Naive thymus-derived CD4-positive, alpha-beta T cell (primary cell): ENCODE measurements at regions not wholly inside any gene's neighbourhood (a gene's known extent, or its start where the extent isn't known, plus 50 kb on each side); places are given as distances from the start of the nearest gene placed in this dataset.
"Not testable (repeated sequence)": the region's sequence is repeated elsewhere in the genome, so short reads cannot be mapped to it uniquely, and the experiment has no call there.

Experiments used
- ATAC-seq: fragments of 150-1000 bp; cut with Tn5 transposase; 2 replicates; pipeline ENCODE4 v1.10.0; 2021; ENCODE audit warnings: mild to moderate bottlenecking, moderate library complexity
- CTCF ChIA-PET: fragments of 350-600 bp; sonication (Branson Sonifier 250); formaldehyde crosslinking; loops from one replicate; lab custom pipeline; 2021; ENCODE audit warnings: antibody characterized with exemption; lab: Charles Lee
- POLR2A ChIA-PET: fragments of 350-600 bp; sonication (Branson Sonifier 250); formaldehyde crosslinking; loops from one replicate; lab custom pipeline; 2021; ENCODE audit warnings: antibody characterized with exemption, inconsistent platforms; lab: Charles Lee
- DNase-seq, 9 donors: peaks; one replicate each; pipeline versions ENCODE4 v3.0.0 to v3.0.0-alpha.2; 2020 to 2022; ENCODE audit warnings: mixed read lengths in 1 of 9
- H3K27ac ChIP-seq: one replicate; pipeline ENCODE4 v1.7.0; 2013; ENCODE audit warnings: mild to moderate bottlenecking, low read depth, low read length, moderate library complexity
- H3K27me3 ChIP-seq, 2 donors: one replicate each; pipeline ENCODE4 v1.7.0; 2013; ENCODE audit warnings: low read length in 2 of 2, mild to moderate bottlenecking in 2 of 2, moderate library complexity in 2 of 2; ENCODE audit not compliant: control insufficient read depth in 2 of 2, insufficient read depth in 2 of 2
- H3K36me3 ChIP-seq, 3 experiments: 1 replicate in 2 of 3; 2 replicates in 1 of 3; pipeline ENCODE4 v1.7.0; 2013; ENCODE audit warnings: low read length in 3 of 3, mild to moderate bottlenecking in 3 of 3, moderate library complexity in 1 of 3; ENCODE audit not compliant: insufficient read depth in 3 of 3, control insufficient read depth in 2 of 3
- H3K4me1 ChIP-seq, 2 donors: one replicate each; pipeline ENCODE4 v1.7.0; 2013; ENCODE audit warnings: low read length in 2 of 2, mild to moderate bottlenecking in 2 of 2, moderate library complexity in 1 of 2; ENCODE audit not compliant: control insufficient read depth in 2 of 2, insufficient read depth in 2 of 2
- H3K4me3 ChIP-seq: 2 replicates; pipeline ENCODE4 v1.7.0; 2013; ENCODE audit warnings: mild to moderate bottlenecking, low read length
- H3K9me3 ChIP-seq, 3 experiments: 1 replicate in 2 of 3; 2 replicates in 1 of 3; pipeline ENCODE4 v1.7.0; 2013; ENCODE audit warnings: low read length in 3 of 3; ENCODE audit not compliant: control insufficient read depth in 2 of 3
- H3K27ac Mint-ChIP-seq, 9 donors: one replicate each; pipeline ENCODE4 v1.8.0; 2020 to 2022; ENCODE audit warnings: mixed read lengths in 9 of 9, mild to moderate bottlenecking in 8 of 9, moderate library complexity in 5 of 9, inconsistent platforms in 2 of 9
- H3K27me3 Mint-ChIP-seq, 5 donors: one replicate each; pipeline ENCODE4 v1.8.0; 2021 to 2022; ENCODE audit warnings: mixed read lengths in 5 of 5, mild to moderate bottlenecking in 1 of 5
- H3K36me3 Mint-ChIP-seq, 5 donors: one replicate each; pipeline ENCODE4 v1.8.0; 2020 to 2022; ENCODE audit warnings: mixed read lengths in 5 of 5, mild to moderate bottlenecking in 3 of 5, inconsistent platforms in 1 of 5
- H3K4me1 Mint-ChIP-seq, 7 donors: one replicate each; pipeline ENCODE4 v1.8.0; 2020 to 2022; ENCODE audit warnings: mixed read lengths in 7 of 7, mild to moderate bottlenecking in 3 of 7, inconsistent platforms in 1 of 7
- H3K4me3 Mint-ChIP-seq, 10 donors: one replicate each; pipeline ENCODE4 v1.8.0; 2020 to 2022; ENCODE audit warnings: mild to moderate bottlenecking in 10 of 10, mixed read lengths in 10 of 10, moderate library complexity in 6 of 10, inconsistent platforms in 2 of 10
- H3K9me3 Mint-ChIP-seq, 11 donors: one replicate each; pipeline ENCODE4 v1.8.0; 2020 to 2022; ENCODE audit warnings: mixed read lengths in 11 of 11, mild to moderate bottlenecking in 4 of 11, inconsistent platforms in 1 of 11, moderate library complexity in 1 of 11
- intact Hi-C, 2 donors: fragments of 100-400 bp; cut with micrococcal nuclease; formaldehyde crosslinking; loops; one replicate each; pipeline ENCODE4 v1.15.1; 2023

GRCh38 chr4:28488021-28488420, 1627.4 kb downstream of the STIM2 start:
- intact Hi-C loops = no loop called here
- no peaks in the 10 kb centered on the region for H3K4me1 ChIP-seq
- Mint-ChIP-seq H3K9me3 (peaks cover 0 to 14% (median 5%) of the 10 kb centered on the region in 11 donors), H3K4me3 (no peak overlapping the region), H3K36me3 (no peaks in the 10 kb centered on the region), H3K27me3 (no peaks in the 10 kb centered on the region), H3K27ac (no peak overlapping the region), H3K4me1 (no peaks in the 10 kb centered on the region)
- no peak overlapping the region for H3K27ac ChIP-seq
- POLR2A ChIA-PET = no interaction called here
- no peaks in the 10 kb centered on the region for H3K36me3 ChIP-seq
- no peaks in the 10 kb centered on the region for H3K9me3 ChIP-seq
- no peak for DNase-seq
- H3K4me3 ChIP-seq = no peak overlapping the region
- H3K27me3 ChIP-seq = no peaks in the 10 kb centered on the region
- CTCF ChIA-PET = no interaction called here
- no peak for ATAC-seq

- H3K27ac ChIP-seq = no peak overlapping the region
- ChIA-PET CTCF (no interaction called here), POLR2A (no interaction called here)
- no peaks in the 10 kb centered on the region for H3K4me1 ChIP-seq
- ATAC-seq = no peak
- Mint-ChIP-seq H3K4me3 (no peak overlapping the region), H3K27me3 (no peaks in the 10 kb centered on the region), H3K27ac (no peak overlapping the region), H3K9me3 (peaks cover 0 to 24% (median 6%) of the 10 kb centered on the region in 11 donors), H3K36me3 (no peaks in the 10 kb centered on the region), H3K4me1 (no peaks in the 10 kb centered on the region)
- no peaks in the 10 kb centered on the region for H3K9me3 ChIP-seq
- H3K27me3 ChIP-seq = no peaks in the 10 kb centered on the region
- no peak overlapping the region for H3K4me3 ChIP-seq
- intact Hi-C loops = no loop called here
- no peaks in the 10 kb centered on the region for H3K36me3 ChIP-seq
- DNase-seq = no peak
Measured at GRCh38 chr4:28490669-28491068, 1630.0 kb downstream of the STIM2 start.

- H3K27me3 ChIP-seq = no peaks in the 10 kb centered on the region
- H3K4me3 Mint-ChIP-seq = no peak overlapping the region
- H3K4me3 ChIP-seq = no peak overlapping the region
- H3K4me1 Mint-ChIP-seq = no peaks in the 10 kb centered on the region
- peaks cover 0 to 3% (median 0%) of the 10 kb centered on the region in 3 experiments for H3K9me3 ChIP-seq
- ChIA-PET POLR2A (no interaction called here), CTCF (no interaction called here)
- ATAC-seq (no peak), DNase-seq (no peak)
- H3K36me3 Mint-ChIP-seq = no peaks in the 10 kb centered on the region
- H3K27me3 Mint-ChIP-seq = no peaks in the 10 kb centered on the region
- H3K4me1 ChIP-seq = no peaks in the 10 kb centered on the region
- no peaks in the 10 kb centered on the region for H3K36me3 ChIP-seq
- no peak overlapping the region for H3K27ac Mint-ChIP-seq
- intact Hi-C loops = no loop called here
- no peak overlapping the region for H3K27ac ChIP-seq
- peaks cover 0 to 10% (median 4%) of the 10 kb centered on the region in 11 donors for H3K9me3 Mint-ChIP-seq
Measured at GRCh38 chr4:28505064-28505463, 1644.4 kb downstream of the STIM2 start.

GRCh38 chr4:28508636-28509035, 1648.0 kb downstream of the STIM2 start:
- no peak overlapping the region for H3K27ac Mint-ChIP-seq
- Histone ChIP-seq H3K27ac (no peak overlapping the region), H3K9me3 (no peaks in the 10 kb centered on the region), H3K27me3 (no peaks in the 10 kb centered on the region), H3K4me1 (no peaks in the 10 kb centered on the region), H3K36me3 (no peaks in the 10 kb centered on the region), H3K4me3 (no peak overlapping the region)
- H3K4me3 Mint-ChIP-seq = no peak overlapping the region
- intact Hi-C loops = no loop called here
- CTCF ChIA-PET = no interaction called here
- DNase-seq = no peak
- peaks cover 0 to 15% (median 7%) of the 10 kb centered on the region in 11 donors for H3K9me3 Mint-ChIP-seq
- H3K27me3 Mint-ChIP-seq = no peaks in the 10 kb centered on the region
- H3K4me1 Mint-ChIP-seq = no peaks in the 10 kb centered on the region
- H3K36me3 Mint-ChIP-seq = no peaks in the 10 kb centered on the region
- no peak for ATAC-seq
- POLR2A ChIA-PET = no interaction called here

- intact Hi-C loops, ATAC-seq, H3K36me3 Mint-ChIP-seq, CTCF ChIA-PET, DNase-seq, H3K27ac Mint-ChIP-seq, H3K4me3 ChIP-seq, H3K4me1 ChIP-seq, H3K27me3 ChIP-seq, H3K4me1 Mint-ChIP-seq, H3K27ac ChIP-seq, H3K4me3 Mint-ChIP-seq, H3K9me3 ChIP-seq, POLR2A ChIA-PET, H3K27me3 Mint-ChIP-seq, H3K36me3 ChIP-seq: not testable (repeated sequence)
- peaks cover 0 to 18% (median 8%) of the 10 kb centered on the region in 11 donors for H3K9me3 Mint-ChIP-seq
Measured at GRCh38 chr4:28514766-28515165, 1654.1 kb downstream of the STIM2 start.

- POLR2A ChIA-PET = no interaction called here
- H3K4me3 ChIP-seq = no peak overlapping the region
- DNase-seq = no peak
- Mint-ChIP-seq H3K9me3 (peaks cover 0 to 10% (median 6%) of the 10 kb centered on the region in 11 donors), H3K4me3 (no peak overlapping the region), H3K27me3 (no peaks in the 10 kb centered on the region), H3K27ac (no peak overlapping the region), H3K36me3 (no peaks in the 10 kb centered on the region), H3K4me1 (no peaks in the 10 kb centered on the region)
- intact Hi-C loops = no loop called here
- no peak overlapping the region for H3K27ac ChIP-seq
- CTCF ChIA-PET = no interaction called here
- ATAC-seq = no peak
- H3K36me3 ChIP-seq = no peaks in the 10 kb centered on the region
- H3K27me3 ChIP-seq = no peaks in the 10 kb centered on the region
- H3K4me1 ChIP-seq = no peaks in the 10 kb centered on the region
- H3K9me3 ChIP-seq = no peaks in the 10 kb centered on the region
Measured at GRCh38 chr4:28518561-28519165, 1658.0 kb downstream of the STIM2 start.

GRCh38 chr4:28523681-28524190, 1663.1 kb downstream of the STIM2 start:
- no peak overlapping the region for H3K27ac Mint-ChIP-seq
- H3K4me3 ChIP-seq = no peak overlapping the region
- H3K9me3 Mint-ChIP-seq = peaks cover 3 to 25% (median 9%) of the 10 kb centered on the region in 11 donors
- H3K36me3 Mint-ChIP-seq = no peaks in the 10 kb centered on the region
- no peak for ATAC-seq
- no peaks in the 10 kb centered on the region for H3K9me3 ChIP-seq
- H3K27ac ChIP-seq = no peak overlapping the region
- H3K4me1 Mint-ChIP-seq = no peaks in the 10 kb centered on the region
- POLR2A ChIA-PET = no interaction called here
- no peak overlapping the region for H3K4me3 Mint-ChIP-seq
- no peaks in the 10 kb centered on the region for H3K36me3 ChIP-seq
- CTCF ChIA-PET = no interaction called here
- H3K27me3 ChIP-seq = no peaks in the 10 kb centered on the region
- DNase-seq = no peak
- intact Hi-C loops = no loop called here
- no peaks in the 10 kb centered on the region for H3K4me1 ChIP-seq
- no peaks in the 10 kb centered on the region for H3K27me3 Mint-ChIP-seq
